ENCODE measurements at regions not wholly inside any gene's neighbourhood (a gene's known extent, or its start where the extent isn't known, plus 50 kb on each side); places are given as distances from the start of the nearest gene placed in this dataset.

- Histone ChIP-seq H2BK120ac (replicated peaks; ENCODE audit: low read depth, low read length) (no peak overlapping the region), H3K27ac (ENCODE audit: low read depth, low read length) (no peak overlapping the region), H3K23me2 (ENCODE audit: low read depth, low read length) (no peaks in the 10 kb centered on the region), H2BK12ac (ENCODE audit: low read depth, low read length) (no peak overlapping the region), H3K4ac (replicated peaks; ENCODE audit: insufficient read length, low read depth, low read length) (no peak overlapping the region), H4K8ac (ENCODE audit: extremely low read depth, insufficient read depth, low read length) (no peak overlapping the region), H3K18ac (ENCODE audit: extremely low read depth, low read length) (no peak overlapping the region), H2BK15ac (ENCODE audit: low read length) (no peak overlapping the region), H3K27me3 (replicated peaks in 1 of 4; ENCODE audit: control insufficient read depth in 3 of 4, extremely low read depth in 1 of 4, insufficient read depth in 3 of 4, low read length in 3 of 4) (no peaks in the 10 kb centered on the region), H4K5ac (ENCODE audit: insufficient read length, low read depth, low read length) (no peak overlapping the region), H2AK5ac (ENCODE audit: low read depth, low read length) (no peak overlapping the region), H3K14ac (ENCODE audit: insufficient read length) (no peak overlapping the region), H3K79me1 (ENCODE audit: low read depth, low read length) (no peaks in the 10 kb centered on the region), H3K79me2 (ENCODE audit: control insufficient read depth in 1 of 2, insufficient read depth in 2 of 2, low read length in 2 of 2) (no peaks in the 10 kb centered on the region), H4K91ac (replicated peaks; ENCODE audit: insufficient read length, low read length) (no peak overlapping the region), H2BK5ac (ENCODE audit: low read depth, low read length) (no peak overlapping the region), H4K20me1 (replicated peaks in 1 of 2; ENCODE audit: control insufficient read depth in 1 of 2, insufficient read depth in 2 of 2, low read length in 2 of 2) (no peaks in the 10 kb centered on the region), H3K36me3 (ENCODE audit: control insufficient read depth in 2 of 4, insufficient read depth in 4 of 4, low read length in 3 of 4) (no peaks in the 10 kb centered on the region), H3K4me3 (ENCODE audit: extremely low read depth in 1 of 4, insufficient read depth in 2 of 4, low read depth in 3 of 4, low read length in 4 of 4) (no peak overlapping the region), H2BK20ac (ENCODE audit: low read length) (no peak overlapping the region), H3K4me1 (replicated peaks in 1 of 4; ENCODE audit: control insufficient read depth in 3 of 4, insufficient read depth in 4 of 4, low read length in 3 of 4) (peaks cover 0 to 3% (median under 1%) of the 10 kb centered on the region in 4 experiments; a peak in 1 of 7 replicates), H3K9me3 (ENCODE audit: insufficient read depth in 2 of 2, low read depth in 1 of 2, low read length in 1 of 2) (no peaks in the 10 kb centered on the region), H3K9ac (replicated peaks in 1 of 4; ENCODE audit: extremely low read depth in 1 of 4, low read depth in 3 of 4, low read length in 3 of 4) (no peak overlapping the region), H3K4me2 (ENCODE audit: insufficient read depth in 1 of 2, low read depth in 2 of 2, low read length in 2 of 2) (no peak overlapping the region), H3K56ac (replicated peaks; ENCODE audit: insufficient read length, low read depth, low read length) (no peak overlapping the region), H2AFZ (ENCODE audit: low read length) (no peak overlapping the region), H3K23ac (ENCODE audit: insufficient read length) (no peak overlapping the region)
- CTCF ChIA-PET (ENCODE audit: partially characterized antibody), result no interaction called here
- DNase-seq (ENCODE audit: low read depth in 1 of 2, low spot score in 2 of 2) (no peak), FAIRE-seq (no peak)
- POLR2A ChIA-PET (ENCODE audit: partially characterized antibody), result no interaction called here
- no peak for TF ChIP-seq FOSL1 (IDR thresholded peaks at IDR 0.05; ENCODE audit: insufficient read depth, low read depth, low read length)
- TF ChIP-seq E2F6 (IDR thresholded peaks at IDR 0.05), result no peak
- no peak for TF ChIP-seq SP4 (IDR thresholded peaks at IDR 0.05; ENCODE audit: low read length)
- TF ChIP-seq MAX (IDR thresholded peaks at IDR 0.05), result no peak
- TF ChIP-seq EGR1 (IDR thresholded peaks at IDR 0.05; ENCODE audit: borderline replicate concordance, low read depth, low read length), result no peak
- no peak for TF ChIP-seq CBX5 (IDR thresholded peaks at IDR 0.05; ENCODE audit: low read depth, low read length)
- no peak for TF ChIP-seq USF2 (IDR thresholded peaks at IDR 0.05; ENCODE audit: low read length)
- no peak for TF ChIP-seq SAP30 (IDR thresholded peaks at IDR 0.05; ENCODE audit: insufficient read depth, insufficient replicate concordance, low read length)
- no peak for TF ChIP-seq KDM4A (IDR thresholded peaks at IDR 0.05; ENCODE audit: low read depth, low read length, severe bottlenecking)
- TF ChIP-seq SIX5 (IDR thresholded peaks at IDR 0.05; ENCODE audit: low read depth, low read length), result no peak
- no peak for TF ChIP-seq CTCF (IDR thresholded peaks at IDR 0.05; ENCODE audit: control extremely low read depth in 1 of 3, insufficient read depth in 1 of 3, low read depth in 1 of 3, low read length in 3 of 3)
Measured at GRCh38 chr20:12531626-12532025, 477.1 kb upstream of the SPTLC3 start.

Measured in H1 (cell line).